GM12892 (cell line): ENCODE measurements at regions not wholly inside any gene's neighbourhood (a gene's known extent, or its start where the extent isn't known, plus 50 kb on each side); places are given as distances from the start of the nearest gene placed in this dataset.

Source experiments
- POLR2A ChIP-seq: IDR thresholded peaks from 2 replicates; pipeline ENCODE4 v1.6.1; 2011; ENCODE audit warnings: low read depth, low read length, control low read depth
- POLR2AphosphoS5 ChIP-seq: IDR thresholded peaks from 2 replicates; pipeline ENCODE4 v1.6.1; 2011; ENCODE audit warnings: low read depth, low read length, control low read depth
- TAF1 ChIP-seq: IDR thresholded peaks from 2 replicates; pipeline ENCODE4 v1.6.1; 2011; ENCODE audit warnings: low read depth, mild to moderate bottlenecking, control low read depth, low read length, borderline replicate concordance

DNA sequence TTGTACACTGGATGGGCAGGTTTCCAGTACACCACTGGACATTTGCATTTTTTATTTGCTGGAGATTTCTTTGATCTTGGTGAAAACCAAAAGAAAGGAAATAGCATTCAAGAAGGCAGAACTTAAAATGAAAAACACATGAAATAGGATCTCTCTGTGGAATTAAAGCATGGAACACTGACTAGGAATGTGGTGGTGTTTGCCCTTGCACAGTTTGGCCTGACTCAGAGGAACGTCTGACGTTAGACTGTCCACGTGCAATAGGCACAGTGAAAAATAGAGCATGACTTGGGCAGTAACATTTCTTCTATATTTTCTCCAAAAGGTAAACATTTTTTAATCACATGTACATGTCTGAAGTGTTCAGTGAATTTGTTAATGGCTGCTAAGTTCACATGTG lies 474.1 kb upstream of the PRICKLE1 start:
- TF ChIP-seq TAF1 (no peak), POLR2A (no peak), POLR2AphosphoS5 (no peak)
